ENCODE measurements at regions not wholly inside any gene's neighbourhood (a gene's known extent, or its start where the extent isn't known, plus 50 kb on each side); places are given as distances from the start of the nearest gene placed in this dataset.

DNA sequence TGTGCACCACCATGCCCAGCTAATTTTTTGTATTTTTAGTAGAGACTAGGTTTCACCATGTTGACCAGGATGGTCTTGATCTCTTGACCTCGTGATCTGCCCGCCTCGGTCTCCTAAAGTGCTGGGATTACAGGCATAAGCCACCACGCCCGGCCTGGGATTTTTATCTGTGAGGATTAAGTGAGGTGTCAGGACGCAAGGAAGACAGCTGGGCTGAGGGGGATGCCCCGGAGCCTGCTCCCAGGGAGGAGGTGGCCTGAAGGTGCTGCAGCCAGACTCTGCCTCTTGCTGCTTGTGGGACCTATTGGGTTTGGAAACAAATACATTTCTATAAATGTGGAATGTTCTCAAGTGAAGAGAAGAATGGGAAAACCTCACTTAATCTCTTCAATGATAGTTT is 131.6 kb downstream of the OLFM4 start:
- TF ChIP-seq, protein P1, sequence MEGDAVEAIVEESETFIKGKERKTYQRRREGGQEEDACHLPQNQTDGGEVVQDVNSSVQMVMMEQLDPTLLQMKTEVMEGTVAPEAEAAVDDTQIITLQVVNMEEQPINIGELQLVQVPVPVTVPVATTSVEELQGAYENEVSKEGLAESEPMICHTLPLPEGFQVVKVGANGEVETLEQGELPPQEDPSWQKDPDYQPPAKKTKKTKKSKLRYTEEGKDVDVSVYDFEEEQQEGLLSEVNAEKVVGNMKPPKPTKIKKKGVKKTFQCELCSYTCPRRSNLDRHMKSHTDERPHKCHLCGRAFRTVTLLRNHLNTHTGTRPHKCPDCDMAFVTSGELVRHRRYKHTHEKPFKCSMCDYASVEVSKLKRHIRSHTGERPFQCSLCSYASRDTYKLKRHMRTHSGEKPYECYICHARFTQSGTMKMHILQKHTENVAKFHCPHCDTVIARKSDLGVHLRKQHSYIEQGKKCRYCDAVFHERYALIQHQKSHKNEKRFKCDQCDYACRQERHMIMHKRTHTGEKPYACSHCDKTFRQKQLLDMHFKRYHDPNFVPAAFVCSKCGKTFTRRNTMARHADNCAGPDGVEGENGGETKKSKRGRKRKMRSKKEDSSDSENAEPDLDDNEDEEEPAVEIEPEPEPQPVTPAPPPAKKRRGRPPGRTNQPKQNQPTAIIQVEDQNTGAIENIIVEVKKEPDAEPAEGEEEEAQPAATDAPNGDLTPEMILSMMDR (conservative IDR thresholded peaks at IDR 0.05; ENCODE audit: low read depth, low read length): no peak
- no peak for DNase-seq (ENCODE audit: low read depth)

DNA sequence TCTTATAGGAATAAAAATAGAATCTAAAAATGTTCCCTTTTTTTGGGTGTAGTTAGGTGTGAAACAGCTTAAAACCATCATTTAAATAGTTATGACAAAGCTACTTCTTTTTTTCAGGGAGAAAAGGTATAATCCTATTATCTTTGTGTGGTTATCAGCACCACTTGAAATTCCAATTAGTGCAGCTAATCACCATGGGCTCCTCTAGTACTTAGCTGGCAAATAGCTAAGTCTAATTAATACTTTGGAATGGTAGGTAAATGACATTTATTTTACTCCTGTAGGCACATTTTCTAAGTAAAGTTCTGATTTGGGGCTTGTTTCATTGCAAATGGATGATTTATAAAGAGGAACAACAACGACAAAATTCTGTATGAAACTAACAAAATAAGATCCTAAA is 132.6 kb downstream of the OLFM4 start:
- no peak overlapping the region for H3K4me3 ChIP-seq (ENCODE audit: low read length)
- DNase-seq (ENCODE audit: low read depth): no peak
- TF ChIP-seq, protein P1 (conservative IDR thresholded peaks at IDR 0.05; ENCODE audit: low read depth, low read length): no peak

More for the DNA sequence above, 131.6 kb downstream of the OLFM4 start:
- H3K4me3 ChIP-seq (ENCODE audit: low read length): no peak overlapping the region

DNA sequence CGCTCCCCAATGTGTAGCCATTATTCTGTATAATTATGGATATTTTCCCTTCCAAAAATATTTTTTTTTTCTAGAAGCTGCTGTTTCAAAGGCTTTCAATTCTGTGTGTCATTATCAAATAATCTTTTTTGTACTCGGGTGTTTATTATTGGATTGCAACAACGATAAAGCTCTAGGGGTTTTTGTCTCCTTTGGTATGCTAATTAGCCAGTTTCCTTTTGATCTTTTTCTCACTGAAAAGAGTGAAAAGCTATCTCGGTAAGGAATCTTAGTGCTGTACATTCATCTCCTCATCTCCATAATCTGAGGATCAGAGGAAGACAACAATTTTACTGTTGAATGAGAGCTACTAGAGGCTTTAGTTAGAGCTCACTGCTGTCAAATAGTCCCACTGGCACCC is 136.6 kb downstream of the OLFM4 start:
- no peak for DNase-seq (ENCODE audit: low read depth)
- TF ChIP-seq, protein P1 (conservative IDR thresholded peaks at IDR 0.05; ENCODE audit: low read depth, low read length): no peak
- H3K4me3 ChIP-seq (ENCODE audit: low read length): no peak overlapping the region

DNA sequence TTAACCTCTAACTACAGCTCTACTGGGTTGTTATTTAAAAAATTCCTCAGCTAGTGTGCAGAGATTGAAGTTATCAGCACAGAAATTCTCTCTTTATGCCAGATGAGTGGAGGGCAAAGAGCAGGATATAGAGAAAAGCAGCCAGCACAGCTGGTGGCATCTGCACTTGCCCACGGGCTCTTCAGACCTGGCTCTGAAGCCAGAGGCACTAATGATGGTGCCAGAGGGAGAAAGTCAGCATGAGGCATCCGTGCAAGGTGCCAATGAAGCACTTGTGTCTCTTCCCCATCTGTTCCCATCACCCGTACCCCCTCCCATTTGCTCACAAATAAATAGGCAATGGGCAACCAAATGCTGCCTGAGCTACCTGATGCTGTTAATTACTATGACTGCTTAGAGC is 138.9 kb downstream of the OLFM4 start:
- DNase-seq (ENCODE audit: low read depth): no peak
- TF ChIP-seq, protein P1 (conservative IDR thresholded peaks at IDR 0.05; ENCODE audit: low read depth, low read length): no peak
- no peak overlapping the region for H3K4me3 ChIP-seq (ENCODE audit: low read length)

- TF ChIP-seq, protein P1 (conservative IDR thresholded peaks at IDR 0.05; ENCODE audit: low read depth, low read length): no peak
- no peak overlapping the region for H3K4me3 ChIP-seq (ENCODE audit: low read length)
- DNase-seq (ENCODE audit: low read depth): no peak
These were observed 142.3 kb downstream of the OLFM4 start for GRCh38 chr13:53170910-53171309.

- DNase-seq (ENCODE audit: low read depth): no peak
- no peak overlapping the region for H3K4me3 ChIP-seq (ENCODE audit: low read length)
- TF ChIP-seq, protein P1 (conservative IDR thresholded peaks at IDR 0.05; ENCODE audit: low read depth, low read length): no peak
These were observed 145.9 kb downstream of the OLFM4 start for GRCh38 chr13:53174545-53174944.

- TF ChIP-seq, protein P1 (conservative IDR thresholded peaks at IDR 0.05; ENCODE audit: low read depth, low read length): no peak
- H3K4me3 ChIP-seq (ENCODE audit: low read length): no peak overlapping the region
- DNase-seq (ENCODE audit: low read depth): no peak
These were observed 152.1 kb downstream of the OLFM4 start for GRCh38 chr13:53180684-53181083.

All from retinal pigment epithelial cell (primary cell).